D341Med (cell line): ENCODE measurements at regions not wholly inside any gene's neighbourhood (a gene's known extent, or its start where the extent isn't known, plus 50 kb on each side); places are given as distances from the start of the nearest gene placed in this dataset.

Experiments
- DNase-seq: peaks from one replicate; pipeline ENCODE4 v3.0.0; 2012; ENCODE audit warnings: low spot score

DNA sequence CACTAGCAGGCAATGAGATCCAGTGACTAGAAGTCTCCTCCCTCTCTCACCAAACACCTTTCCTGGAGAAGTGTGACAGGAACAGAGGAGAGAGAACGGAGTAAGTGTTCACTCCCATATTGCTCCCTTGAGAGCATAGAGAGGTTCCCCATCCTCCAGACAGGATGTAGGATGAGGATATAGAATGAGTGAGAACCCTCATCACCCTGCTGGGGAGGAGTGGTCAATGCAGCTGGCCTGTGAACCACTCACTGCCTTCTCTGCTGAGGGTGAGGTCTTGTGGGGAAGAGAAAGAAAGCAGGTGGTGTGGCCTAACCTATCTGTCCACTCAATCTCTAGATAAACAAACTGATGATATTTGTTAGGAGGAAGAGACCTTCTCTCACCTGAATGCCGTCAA, 386.6 kb downstream of the PCDH20 start:
- DNase-seq, result no peak

DNA sequence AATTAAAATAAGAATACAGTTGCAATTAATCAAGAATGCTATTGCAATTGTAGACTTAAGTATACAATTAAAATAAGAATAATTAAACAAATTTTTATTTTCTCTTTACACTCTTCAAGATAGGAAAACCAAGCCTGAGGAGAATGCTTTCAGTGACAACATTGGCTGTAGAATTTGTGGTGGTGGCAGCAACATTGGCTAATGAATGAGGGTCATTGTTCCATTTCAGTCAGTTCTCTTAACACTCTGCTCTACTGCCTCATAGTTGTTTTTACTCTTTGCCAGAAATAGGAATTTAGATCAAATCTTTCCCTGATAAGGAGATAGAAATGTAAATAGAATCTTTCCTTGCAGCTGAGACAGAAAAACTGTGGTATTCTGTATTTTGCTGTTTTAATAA, 391.6 kb downstream of the PCDH20 start:
- DNase-seq, result no peak

DNA sequence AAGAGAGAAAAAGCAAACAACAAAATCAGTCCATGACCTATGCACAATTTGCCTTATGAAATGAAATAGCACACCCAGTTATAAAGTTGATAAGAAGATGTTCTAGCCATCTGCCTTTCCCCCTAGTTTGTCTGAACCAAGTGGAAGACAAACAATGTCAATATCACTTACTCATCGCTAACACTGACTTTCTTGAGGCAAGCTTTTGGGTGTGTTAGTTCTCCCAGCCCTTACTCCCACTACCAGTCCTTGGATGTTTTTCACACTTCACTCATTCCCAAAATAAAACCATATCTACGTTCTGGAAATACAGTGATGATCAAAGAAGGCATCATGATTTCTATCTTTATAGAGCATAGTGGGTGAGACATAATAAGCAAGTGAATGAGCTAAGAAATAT, 393.8 kb downstream of the PCDH20 start:
- DNase-seq, result no peak

DNA sequence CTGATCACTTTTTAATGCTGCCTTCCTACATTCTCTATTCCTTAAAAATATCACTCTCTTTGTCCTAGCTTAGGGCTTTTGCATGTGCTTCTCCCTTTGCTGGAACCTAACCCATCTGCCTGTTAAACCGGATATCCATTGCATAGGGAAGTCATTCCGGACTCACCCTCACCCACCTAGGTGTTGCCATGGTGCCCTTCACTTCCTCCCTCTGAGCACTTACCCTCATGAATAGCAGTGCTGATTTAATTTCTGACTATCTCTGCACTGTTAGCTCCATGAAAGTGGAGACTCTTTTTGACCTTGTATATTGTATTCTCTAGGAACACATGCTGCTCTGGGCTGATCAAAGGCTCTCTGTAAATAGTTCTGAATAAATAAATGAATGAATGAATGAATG, 401.9 kb downstream of the PCDH20 start:
- DNase-seq, result no peak

DNA sequence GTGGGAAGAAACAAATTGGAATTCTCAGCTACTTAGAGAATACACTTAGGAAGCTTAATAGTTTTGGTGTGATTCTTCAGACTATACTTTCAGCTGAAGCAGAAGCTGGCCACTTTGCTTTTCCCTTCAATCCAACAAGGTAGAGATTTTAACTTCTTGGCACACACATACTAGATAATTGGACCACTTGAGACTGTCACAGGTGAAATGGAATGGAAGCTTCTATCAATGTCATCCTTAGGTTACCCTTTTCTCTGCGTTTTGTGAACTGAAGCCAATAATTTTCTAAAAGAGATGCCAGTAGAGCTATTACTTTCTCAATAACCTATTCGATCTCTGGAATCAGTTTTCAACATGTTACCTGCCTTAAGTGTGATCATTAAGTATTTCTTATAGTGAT, 405.3 kb downstream of the PCDH20 start:
- DNase-seq, result no peak

DNA sequence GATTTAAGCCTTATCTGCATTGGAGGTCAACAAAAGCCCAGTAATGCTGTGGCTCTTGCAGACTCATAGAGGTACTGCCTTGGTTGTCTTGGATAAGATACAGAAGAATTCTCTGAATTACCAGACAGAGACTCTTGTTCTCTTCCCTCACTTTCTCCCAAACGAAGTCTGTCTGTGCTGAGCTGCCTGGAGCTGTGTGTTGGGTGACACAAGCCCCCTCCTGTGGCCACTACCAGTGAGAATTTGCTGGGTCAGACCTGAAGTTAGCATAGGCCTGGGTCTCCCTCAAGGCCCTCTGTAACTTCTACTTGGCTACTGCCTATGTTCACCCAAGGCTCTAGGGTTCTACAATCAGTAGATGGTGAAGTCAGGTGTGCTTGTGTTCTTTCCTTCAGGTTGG, 413.0 kb downstream of the PCDH20 start:
- DNase-seq, result no peak

DNA sequence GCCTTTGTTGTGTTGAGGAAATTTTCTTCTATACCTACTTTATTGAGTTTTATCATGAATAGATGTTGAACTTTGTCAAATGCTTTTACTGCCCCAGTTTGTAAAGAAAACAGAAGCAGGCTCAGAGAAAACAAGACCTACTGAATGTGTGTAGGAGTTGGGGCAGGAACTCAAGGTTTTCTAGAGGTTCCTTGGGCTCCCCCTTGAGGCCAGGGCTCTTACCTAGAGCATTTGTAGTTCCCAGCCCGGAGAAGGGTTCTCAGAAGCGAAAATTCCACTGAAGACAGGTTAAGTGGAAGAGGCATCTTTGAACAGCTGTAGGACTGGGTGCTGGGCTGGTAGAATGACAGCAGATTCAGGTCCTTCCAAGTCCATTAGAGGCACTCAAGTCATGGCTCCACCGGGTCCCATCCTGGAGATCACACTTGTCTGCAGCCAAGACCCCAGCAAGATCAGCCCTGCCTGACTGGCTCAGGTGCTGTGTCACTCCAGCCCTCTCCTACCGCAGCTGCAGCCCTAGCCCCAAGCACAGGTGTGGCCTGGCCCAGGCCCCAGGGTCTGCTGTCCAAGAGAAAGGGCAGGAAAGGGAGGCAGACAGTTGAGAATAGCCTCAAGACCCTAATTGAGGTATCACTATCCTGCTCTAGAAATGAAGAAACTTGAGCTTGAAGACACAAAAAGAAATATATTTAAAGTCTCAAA, 425.5 kb downstream of the PCDH20 start:
- peak; percentile 46 for DNase-seq

DNA sequence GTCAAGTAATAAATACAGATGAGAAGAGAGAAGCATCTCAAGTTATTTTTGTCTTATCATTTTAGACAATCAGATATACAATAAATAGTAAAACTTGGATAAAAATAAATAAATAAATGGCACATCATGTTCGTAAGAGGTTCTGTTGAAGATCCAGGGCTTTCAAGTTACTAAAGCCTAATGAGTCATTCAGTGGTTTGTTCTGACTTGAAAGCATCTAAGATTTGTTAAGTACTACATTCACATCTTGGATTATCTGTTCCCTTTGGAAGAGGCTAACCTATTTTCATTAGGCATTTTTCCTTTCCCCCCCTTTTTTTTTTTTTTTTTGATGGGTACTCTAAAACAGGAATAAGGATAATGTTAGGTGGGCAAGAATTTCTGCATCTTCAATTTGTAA, 429.3 kb downstream of the PCDH20 start:
- DNase-seq, result no peak

DNA sequence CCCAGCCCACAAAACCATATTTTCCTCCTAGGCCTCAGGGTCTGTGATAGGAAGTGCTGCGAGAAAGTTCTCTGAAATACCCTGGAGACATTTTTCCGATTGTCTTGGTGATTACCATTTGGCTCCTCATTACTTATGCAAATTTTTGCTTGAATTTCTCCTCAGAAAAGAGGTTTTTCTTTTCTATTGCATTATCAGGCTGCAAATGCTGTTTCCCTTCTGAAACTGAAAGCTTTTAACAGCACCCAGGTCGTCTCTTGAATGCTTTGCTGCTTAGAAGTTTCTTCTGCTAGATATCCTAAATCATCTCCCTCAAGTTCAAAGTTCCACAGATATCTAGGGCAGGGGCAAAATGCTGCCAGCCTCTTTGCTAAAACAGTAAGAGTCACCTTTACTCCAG, 434.2 kb downstream of the PCDH20 start:
- no peak for DNase-seq

DNA sequence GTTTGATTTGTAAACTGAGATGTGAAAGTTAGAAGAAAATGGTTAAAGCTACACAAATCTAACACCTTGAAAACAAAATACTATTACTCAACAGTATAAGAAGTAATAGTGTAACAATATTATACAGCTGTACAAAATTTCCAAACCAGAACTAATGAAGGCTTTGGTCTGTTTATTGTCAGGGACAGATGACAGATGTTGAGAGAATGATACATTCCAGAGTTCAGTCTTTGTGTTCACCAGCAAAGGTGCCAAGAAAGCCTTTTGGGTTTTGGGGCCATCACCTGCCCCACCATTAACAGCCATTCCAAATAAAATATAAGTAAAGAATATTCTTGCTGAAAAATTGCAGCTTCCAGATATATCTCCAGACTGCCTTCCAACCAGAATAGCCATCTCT, 439.3 kb downstream of the PCDH20 start:
- no peak for DNase-seq

DNA sequence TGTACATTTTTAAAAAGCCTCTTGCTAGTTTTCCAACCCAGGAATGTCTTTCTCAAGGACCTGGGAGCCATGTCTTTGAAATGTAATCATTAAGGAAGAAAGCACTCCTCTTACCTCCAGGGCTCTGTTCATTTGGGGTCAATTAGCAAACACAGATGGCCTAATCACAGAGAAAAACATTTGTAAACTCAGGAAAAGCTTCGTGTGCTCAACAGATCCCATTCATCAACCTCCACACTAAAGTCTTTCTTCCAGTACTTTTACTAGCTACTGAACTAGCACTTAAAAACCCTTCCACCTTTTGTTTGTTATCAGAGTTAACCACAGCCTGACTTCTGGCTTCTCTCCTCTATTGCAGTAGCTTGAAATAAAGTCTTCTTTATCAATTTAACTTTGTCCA, 441.4 kb downstream of the PCDH20 start:
- DNase-seq, result no peak

DNA sequence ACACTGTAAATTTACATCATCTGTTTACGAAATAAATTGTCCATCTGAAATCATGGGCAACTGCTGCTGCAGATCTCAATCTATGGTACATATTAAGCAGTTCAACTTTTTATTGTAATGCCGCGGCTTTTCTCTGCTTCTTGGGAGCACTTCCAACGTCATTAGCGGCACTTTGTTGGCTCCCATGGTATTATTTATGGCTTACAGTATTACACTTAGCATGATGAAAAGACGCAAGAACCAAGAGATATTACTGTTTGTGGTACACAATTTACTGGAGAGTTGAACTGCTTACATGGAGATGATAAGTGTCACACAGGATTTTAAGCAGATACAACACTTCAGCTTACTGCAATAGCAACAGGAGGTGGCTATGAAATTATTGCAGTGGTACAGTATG, 442.1 kb downstream of the PCDH20 start:
- DNase-seq, result no peak

DNA sequence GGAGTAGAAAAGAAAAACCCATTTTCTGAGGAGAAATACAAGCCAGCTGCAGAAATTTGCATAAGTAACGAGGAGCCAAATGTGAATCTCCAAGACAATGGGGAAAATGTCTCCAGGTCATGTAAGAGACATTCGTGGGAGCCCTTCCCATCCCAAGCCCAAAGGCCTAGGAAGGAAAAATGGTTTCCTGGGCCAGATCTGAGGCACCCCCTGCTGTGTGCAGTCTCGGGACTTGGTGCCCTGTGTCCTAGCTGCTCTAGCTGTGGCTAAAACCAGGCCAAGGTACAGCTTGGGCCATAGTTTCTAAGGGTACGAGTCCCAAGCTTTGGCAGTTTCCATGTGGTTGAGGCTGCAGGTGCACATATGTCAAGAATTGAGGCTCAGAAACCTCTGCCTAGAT, 444.9 kb downstream of the PCDH20 start:
- DNase-seq, result no peak

DNA sequence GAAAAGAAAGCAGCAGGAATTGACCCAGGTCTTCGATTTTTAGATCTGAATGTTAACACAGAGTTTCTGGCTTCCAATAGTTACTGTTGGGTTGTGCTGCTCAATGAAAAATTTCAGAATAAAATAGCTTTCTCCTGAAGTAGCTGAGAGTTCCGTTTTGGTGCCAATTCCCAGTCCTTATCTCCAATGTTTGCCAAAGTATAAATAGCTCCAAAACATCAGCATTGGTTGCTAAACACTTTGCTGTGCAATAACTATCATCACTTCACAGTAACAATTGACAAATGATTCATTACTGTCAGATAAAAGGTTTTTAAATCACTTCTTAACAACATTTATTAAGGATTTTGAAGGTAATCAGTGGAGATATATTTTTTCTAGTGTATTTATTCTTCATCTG, 446.0 kb downstream of the PCDH20 start:
- DNase-seq, result no peak

DNA sequence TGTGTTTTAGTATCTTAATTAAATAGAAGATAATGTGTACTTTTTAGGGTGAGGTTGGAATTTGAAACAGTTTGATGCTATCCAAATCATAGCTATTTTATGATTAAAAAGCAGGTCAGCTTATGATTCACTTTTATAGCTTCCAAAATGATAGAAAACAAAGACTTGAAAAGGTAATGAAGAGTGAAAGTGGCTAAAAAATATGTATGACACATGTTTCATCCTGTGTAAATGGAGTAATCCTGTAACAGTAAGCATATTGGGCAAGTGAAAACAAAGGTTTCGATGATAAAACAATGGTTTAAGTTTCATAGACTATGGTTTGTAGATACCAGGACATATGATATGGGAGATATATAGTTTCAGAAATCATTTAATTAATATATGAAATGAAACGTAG, 456.2 kb downstream of the PCDH20 start:
- DNase-seq, result no peak

DNA sequence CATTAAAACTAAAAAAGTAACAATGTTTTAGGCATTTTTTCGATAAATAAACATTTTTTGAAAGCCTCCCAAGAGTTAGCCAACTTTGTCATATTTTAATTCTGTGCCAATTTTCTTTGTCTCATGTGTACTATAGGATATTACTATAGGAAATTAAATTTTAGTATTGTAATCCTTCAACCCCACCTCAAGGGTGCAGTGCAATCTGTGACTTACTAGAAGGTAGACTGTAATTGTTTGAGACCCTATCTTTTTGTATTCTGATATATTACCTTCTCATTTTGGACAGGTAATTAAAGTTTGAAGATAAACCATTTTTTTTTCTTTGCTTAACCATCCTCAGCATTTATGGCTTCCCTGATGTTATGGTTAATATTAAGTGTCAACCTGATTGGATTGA, 457.8 kb downstream of the PCDH20 start:
- no peak for DNase-seq

DNA sequence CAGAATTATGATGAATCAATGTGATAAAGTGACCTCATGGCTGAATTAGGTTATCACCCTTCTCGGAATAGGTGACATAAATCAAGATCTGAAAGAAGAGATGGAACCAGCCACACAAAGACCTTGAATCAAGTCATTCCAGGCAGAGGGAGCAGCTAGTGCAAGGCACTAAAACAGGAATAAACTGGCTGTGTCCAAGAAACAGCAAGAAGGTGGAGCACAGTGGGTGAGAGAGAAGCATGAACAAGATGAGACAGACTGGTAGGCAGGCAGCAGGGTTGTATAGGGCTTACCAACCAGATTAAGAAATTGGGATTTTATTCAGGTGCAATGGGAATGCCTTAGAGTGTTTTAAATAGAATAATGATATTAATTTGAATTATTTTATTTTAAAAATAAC, 470.3 kb downstream of the PCDH20 start:
- DNase-seq, result no peak

DNA sequence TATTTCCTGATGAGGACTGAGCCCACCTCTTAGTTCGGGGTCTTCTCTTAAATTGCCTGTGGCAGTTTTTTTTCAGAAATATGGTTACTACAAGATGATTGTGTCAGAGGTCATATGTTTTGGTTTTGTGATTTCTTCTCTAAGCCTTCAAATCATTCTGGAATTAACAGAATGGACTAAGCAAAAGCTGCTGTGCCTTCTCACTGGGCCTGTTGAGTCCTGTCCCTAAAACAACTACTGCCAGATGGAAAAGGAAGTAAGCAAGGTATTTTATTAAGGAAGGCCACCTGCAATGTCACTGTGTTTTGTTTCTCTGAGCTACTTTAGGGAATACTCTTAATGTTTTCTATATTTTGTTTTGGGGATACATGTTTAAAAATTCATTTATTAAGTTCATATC, 470.8 kb downstream of the PCDH20 start:
- no peak for DNase-seq

DNA sequence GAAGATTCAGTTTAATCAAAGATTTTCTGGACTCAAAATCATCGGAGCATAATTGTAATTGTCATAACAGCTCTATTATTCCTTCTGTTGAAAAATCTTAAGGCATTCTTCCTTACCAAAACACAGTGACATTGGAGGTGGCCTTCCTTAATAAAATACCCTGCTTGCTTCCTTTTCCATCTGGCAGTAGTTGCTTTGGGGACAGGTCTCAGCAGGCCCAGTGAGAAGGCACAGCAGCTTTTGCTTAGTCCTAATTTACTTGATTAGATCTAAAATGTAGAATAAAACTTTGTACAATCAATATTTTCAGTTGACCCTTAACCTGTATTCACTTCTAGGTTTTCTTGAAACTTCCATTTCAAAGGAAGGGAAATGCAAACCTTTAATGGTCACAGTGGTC, 471.6 kb downstream of the PCDH20 start:
- DNase-seq, result no peak

DNA sequence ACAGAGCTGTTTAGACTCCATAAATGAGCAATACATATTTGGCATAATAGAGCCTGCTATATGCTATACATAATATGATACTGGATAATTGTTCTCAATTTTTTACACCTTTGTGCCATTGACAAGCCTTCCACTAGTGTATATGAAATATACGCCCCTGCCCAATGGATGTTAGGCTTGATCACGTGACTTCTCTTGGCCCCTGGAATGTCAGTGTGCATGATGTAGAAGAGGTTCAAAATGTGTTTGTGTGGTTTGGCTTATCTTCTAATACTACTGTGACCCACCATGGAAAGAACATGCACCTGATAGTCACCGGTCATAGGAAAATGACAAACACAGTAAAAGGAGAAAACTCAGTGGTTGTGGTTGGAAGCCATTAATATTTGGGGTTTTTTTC, 479.4 kb downstream of the PCDH20 start:
- no peak for DNase-seq

DNA sequence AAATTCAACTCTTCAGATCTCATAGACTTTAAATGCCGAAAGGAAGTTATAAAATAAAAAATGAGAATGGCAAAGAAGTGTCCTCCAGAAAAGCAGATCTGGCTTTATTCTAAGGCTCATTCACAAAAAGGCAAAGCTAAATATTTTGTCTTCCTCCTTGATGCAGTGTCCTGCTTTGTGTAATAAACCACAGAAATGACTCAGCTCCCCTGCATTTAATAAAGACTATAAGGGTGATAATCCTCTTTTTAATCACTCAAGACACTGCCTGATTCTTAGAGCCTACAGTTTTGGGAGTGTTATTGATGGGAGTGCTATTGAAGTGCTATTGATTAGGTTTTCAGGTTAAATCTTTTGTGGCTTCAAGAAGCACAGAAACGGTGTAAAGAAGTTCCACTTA, 482.0 kb downstream of the PCDH20 start:
- DNase-seq, result peak; percentile 19

DNA sequence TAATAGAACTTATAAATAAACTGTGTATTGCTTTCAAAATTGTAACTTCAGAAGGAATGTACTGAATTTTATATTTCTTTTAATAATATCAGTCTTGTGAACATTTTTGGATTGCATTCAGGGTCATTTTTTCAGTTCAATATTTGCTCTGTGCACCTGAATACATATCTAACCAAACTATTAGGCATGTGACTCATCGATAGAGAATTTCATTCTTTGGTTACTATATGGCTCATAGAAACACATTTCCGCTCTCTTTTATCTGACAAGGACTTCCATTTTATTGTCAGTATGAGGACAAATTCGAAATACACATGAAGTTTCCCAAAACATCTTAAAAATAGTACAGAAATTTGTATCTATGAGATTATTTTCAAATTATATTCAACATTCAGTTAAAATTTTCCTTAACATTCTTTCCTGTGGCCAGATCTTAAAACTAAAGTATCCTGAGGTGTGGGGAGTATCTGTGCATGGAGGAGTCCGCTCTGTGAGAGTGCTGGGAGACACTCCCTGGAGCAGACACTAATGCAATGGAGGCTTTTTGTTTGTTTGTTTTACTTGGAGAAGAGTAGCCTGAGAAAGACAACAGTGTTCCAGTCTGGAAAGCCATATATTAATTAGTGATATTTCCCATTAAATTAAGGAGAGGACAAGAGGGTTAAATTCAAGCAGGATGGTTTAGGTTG, 483.6 kb downstream of the PCDH20 start:
- DNase-seq, result no peak

DNA sequence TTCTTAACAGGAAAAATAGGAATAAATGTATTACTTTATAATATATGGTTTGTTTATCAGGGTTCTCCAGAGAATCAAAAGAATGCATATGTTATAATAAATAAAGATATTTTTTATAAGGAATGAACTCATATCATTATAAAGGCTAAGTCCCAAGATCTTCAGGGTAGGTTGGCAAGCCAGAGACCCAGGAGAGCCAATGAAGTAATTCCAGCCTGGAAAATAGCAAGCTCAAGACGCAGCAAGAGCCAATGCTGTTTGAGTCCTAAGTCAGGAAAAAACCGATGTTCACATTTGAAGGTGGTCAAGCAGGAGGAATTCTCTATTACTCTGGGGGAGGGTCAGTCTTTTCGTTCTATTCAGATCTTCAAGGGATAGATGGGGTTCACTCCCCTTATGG, 490.0 kb downstream of the PCDH20 start:
- no peak for DNase-seq

DNA sequence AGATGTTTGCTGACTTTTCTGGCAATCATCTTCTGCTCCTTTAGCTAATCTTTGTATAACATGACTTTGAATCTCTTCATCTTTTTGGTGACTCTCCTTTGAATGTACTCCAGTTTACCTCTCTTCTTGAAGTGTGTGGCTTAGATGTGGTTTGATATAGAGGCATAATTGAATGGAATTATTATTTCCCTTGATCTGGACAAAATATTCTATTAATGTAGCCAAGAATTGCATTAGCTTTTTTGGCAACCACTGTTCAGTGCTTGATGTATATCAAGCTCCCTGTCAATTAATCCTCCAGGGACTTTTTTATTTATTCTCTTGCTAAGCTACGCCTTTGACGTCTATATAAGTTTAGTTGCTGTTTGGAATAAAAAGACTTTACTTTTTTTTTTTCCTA, 490.8 kb downstream of the PCDH20 start:
- no peak for DNase-seq
